ENCODE measurements at regions not wholly inside any gene's neighbourhood (a gene's known extent, or its start where the extent isn't known, plus 50 kb on each side); places are given as distances from the start of the nearest gene placed in this dataset.
A peak's percentile ranks its signal among the peaks of the same experiment; 100 is the strongest.

GRCh38 chr12:126608607-126609175 lies 1543.5 kb downstream of the AACS start:
- TF ChIP-seq GABPA (IDR thresholded peaks at IDR 0.05; ENCODE audit: low read depth), result no peak
- TF ChIP-seq, protein P1, sequence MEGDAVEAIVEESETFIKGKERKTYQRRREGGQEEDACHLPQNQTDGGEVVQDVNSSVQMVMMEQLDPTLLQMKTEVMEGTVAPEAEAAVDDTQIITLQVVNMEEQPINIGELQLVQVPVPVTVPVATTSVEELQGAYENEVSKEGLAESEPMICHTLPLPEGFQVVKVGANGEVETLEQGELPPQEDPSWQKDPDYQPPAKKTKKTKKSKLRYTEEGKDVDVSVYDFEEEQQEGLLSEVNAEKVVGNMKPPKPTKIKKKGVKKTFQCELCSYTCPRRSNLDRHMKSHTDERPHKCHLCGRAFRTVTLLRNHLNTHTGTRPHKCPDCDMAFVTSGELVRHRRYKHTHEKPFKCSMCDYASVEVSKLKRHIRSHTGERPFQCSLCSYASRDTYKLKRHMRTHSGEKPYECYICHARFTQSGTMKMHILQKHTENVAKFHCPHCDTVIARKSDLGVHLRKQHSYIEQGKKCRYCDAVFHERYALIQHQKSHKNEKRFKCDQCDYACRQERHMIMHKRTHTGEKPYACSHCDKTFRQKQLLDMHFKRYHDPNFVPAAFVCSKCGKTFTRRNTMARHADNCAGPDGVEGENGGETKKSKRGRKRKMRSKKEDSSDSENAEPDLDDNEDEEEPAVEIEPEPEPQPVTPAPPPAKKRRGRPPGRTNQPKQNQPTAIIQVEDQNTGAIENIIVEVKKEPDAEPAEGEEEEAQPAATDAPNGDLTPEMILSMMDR (IDR thresholded peaks at IDR 0.05; ENCODE audit: insufficient read depth, low read length), result no peak
- no peak for TF ChIP-seq REST (IDR thresholded peaks at IDR 0.05; ENCODE audit: insufficient replicate concordance, low read depth)
- no peak overlapping the region for H3K4me3 ChIP-seq (replicated peaks; ENCODE audit: insufficient read depth, low read length)
- H3K27ac ChIP-seq (replicated peaks), result no peak overlapping the region
- no peaks in the 10 kb centered on the region for H3K27me3 ChIP-seq (ENCODE audit: insufficient read depth, poor library complexity, severe bottlenecking)
- no peak for DNase-seq (ENCODE audit: low read depth in 1 of 2, low spot score in 1 of 2)

DNA sequence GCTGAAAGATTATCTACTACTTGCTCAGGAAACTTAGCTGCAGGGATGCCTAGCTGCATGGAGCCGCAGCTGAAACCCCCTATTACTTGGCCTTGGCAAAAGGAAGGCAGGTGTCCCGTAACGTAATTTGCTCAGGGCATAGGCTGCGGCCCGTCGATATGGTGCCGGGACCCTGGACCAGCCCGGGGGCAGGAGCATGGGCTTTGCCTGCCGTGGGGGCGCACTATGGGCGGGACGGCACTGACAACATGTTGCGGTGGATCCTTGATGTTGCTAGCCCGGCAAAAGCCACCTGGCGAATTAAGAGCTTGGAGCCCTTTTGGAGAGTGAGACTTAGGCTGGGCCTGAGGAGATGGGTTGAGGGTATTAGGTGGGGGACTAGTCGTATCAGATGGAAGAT lies 1551.2 kb downstream of the AACS start:
- H3K27me3 ChIP-seq (ENCODE audit: insufficient read depth, poor library complexity, severe bottlenecking), result no peaks in the 10 kb centered on the region
- TF ChIP-seq REST (IDR thresholded peaks at IDR 0.05; ENCODE audit: insufficient replicate concordance, low read depth), result no peak
- TF ChIP-seq, protein P1 (IDR thresholded peaks at IDR 0.05; ENCODE audit: insufficient read depth, low read length), result no peak
- TF ChIP-seq POLR2AphosphoS5 (IDR thresholded peaks at IDR 0.05; ENCODE audit: low read depth), result no peak
- TF ChIP-seq SPI1 (IDR thresholded peaks at IDR 0.05; ENCODE audit: borderline replicate concordance, low read depth), result no peak
- no peak overlapping the region for H3K27ac ChIP-seq (replicated peaks)
- no peak overlapping the region for H3K4me3 ChIP-seq (replicated peaks; ENCODE audit: insufficient read depth, low read length)
- DNase-seq (ENCODE audit: low read depth in 1 of 2, low spot score in 1 of 2), result no peak

DNA sequence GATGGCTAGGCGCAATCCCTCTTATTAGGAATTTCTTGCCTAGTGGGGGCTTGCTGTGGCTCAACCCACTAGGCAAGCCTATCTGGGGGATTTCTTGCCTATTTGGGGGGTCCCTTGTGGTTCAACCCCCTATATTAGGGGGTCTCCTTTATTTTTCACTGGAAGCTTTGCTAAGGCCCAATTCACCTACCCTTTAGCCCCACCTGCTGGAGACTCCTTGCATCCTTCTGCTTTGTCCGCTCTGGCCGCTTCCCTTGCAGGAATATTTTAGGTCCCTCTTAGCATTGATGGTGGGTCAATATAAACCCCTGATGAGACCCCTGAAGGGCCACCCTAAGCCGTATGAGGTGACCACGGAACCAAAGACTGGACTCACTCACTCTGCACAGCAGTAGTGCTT lies 1552.1 kb downstream of the AACS start:
- no peak overlapping the region for H3K27ac ChIP-seq (replicated peaks)
- no peak overlapping the region for H3K4me3 ChIP-seq (replicated peaks; ENCODE audit: insufficient read depth, low read length)
- no peaks in the 10 kb centered on the region for H3K27me3 ChIP-seq (ENCODE audit: insufficient read depth, poor library complexity, severe bottlenecking)
- peak in 1 of 2 experiments; percentile 5 for DNase-seq (ENCODE audit: low read depth in 1 of 2, low spot score in 1 of 2)
- no peak for TF ChIP-seq GABPA (IDR thresholded peaks at IDR 0.05; ENCODE audit: low read depth)
- TF ChIP-seq POLR2AphosphoS5 (IDR thresholded peaks at IDR 0.05; ENCODE audit: low read depth), result no peak
- no peak for TF ChIP-seq SPI1 (IDR thresholded peaks at IDR 0.05; ENCODE audit: borderline replicate concordance, low read depth)
- TF ChIP-seq REST (IDR thresholded peaks at IDR 0.05; ENCODE audit: insufficient replicate concordance, low read depth), result no peak
- TF ChIP-seq, protein P1 (IDR thresholded peaks at IDR 0.05; ENCODE audit: insufficient read depth, low read length), result peak; percentile 16

Data from HL-60 (cell line).